ENCODE measurements at regions not wholly inside any gene's neighbourhood (a gene's known extent, or its start where the extent isn't known, plus 50 kb on each side); places are given as distances from the start of the nearest gene placed in this dataset.

GRCh38 chr9:22580788-22581187 is 134.2 kb downstream of the DMRTA1 start:
- TF ChIP-seq POLR2A (IDR thresholded peaks at IDR 0.05) (no peak), POLR2AphosphoS5 (IDR thresholded peaks at IDR 0.05; ENCODE audit: insufficient read depth in 1 of 2, low read depth in 1 of 2) (no peak), CTCF (IDR thresholded peaks at IDR 0.05) (no peak)

Measured in vagina (tissue), 2 donors.